ENCODE measurements at regions not wholly inside any gene's neighbourhood (a gene's known extent, or its start where the extent isn't known, plus 50 kb on each side); places are given as distances from the start of the nearest gene placed in this dataset.

- TF ChIP-seq CTCF (IDR thresholded peaks at IDR 0.05; ENCODE audit: extremely low read depth in 1 of 2, insufficient read depth in 1 of 2, low read depth in 1 of 2, low read length in 2 of 2) (no peak), EZH2 (IDR thresholded peaks at IDR 0.05; ENCODE audit: borderline replicate concordance, low read depth, low read length, severe bottlenecking) (no peak), MYC (IDR thresholded peaks at IDR 0.05; ENCODE audit: low read depth, low read length) (no peak), POLR2AphosphoS5 (IDR thresholded peaks at IDR 0.05; ENCODE audit: insufficient read depth, low read depth, low read length) (no peak), POLR2A (IDR thresholded peaks at IDR 0.05; ENCODE audit: low read depth, low read length) (no peak), FOS (IDR thresholded peaks at IDR 0.05; ENCODE audit: borderline replicate concordance, insufficient read depth, low read length) (no peak), MAX (IDR thresholded peaks at IDR 0.05; ENCODE audit: insufficient read depth, insufficient read length) (no peak)
Measured at GRCh38 chr12:65712260-65713004, 111.9 kb upstream of the HMGA2 start.
